WTC11 (cell line): ENCODE measurements at regions not wholly inside any gene's neighbourhood (a gene's known extent, or its start where the extent isn't known, plus 50 kb on each side); places are given as distances from the start of the nearest gene placed in this dataset.

Experiments used
- ATAC-seq: fragments of 200-7000 bp; cut with Tn5 transposase; 2 replicates; pipeline ENCODE4 v1.10.0; 2021; ENCODE audit warnings: mild to moderate bottlenecking, moderate library complexity
- CTCF ChIA-PET: fragments of 300-600 bp; sonication (Branson Sonifier 250); formaldehyde crosslinking; loops from one replicate; lab custom pipeline; 2021; ENCODE audit warnings: antibody characterized with exemption; lab: Charles Lee
- POLR2A ChIA-PET: fragments of 350-600 bp; sonication (Branson Sonifier 250); formaldehyde crosslinking; loops from one replicate; lab custom pipeline; 2021; ENCODE audit warnings: antibody characterized with exemption; lab: Charles Lee
- DNase-seq: peaks from one replicate; pipeline ENCODE4 v3.0.0; 2021; ENCODE audit warnings: low spot score
- H3K27ac Mint-ChIP-seq: 2 replicates; pipeline ENCODE4 v1.8.0; 2021; ENCODE audit warnings: mixed read lengths
- H3K27me3 Mint-ChIP-seq: 2 replicates; pipeline ENCODE4 v1.8.0; 2021; ENCODE audit warnings: low read depth, mild to moderate bottlenecking, moderate library complexity, mixed read lengths
- H3K36me3 Mint-ChIP-seq: 2 replicates; pipeline ENCODE4 v1.8.0; 2021; ENCODE audit warnings: mixed read lengths
- H3K4me1 Mint-ChIP-seq: 2 replicates; pipeline ENCODE4 v1.8.0; 2022; ENCODE audit warnings: mixed read lengths
- H3K4me3 Mint-ChIP-seq: 2 replicates; pipeline ENCODE4 v1.8.0; 2021; ENCODE audit warnings: mild to moderate bottlenecking, moderate library complexity, mixed read lengths
- H3K9me3 Mint-ChIP-seq: 2 replicates; pipeline ENCODE4 v1.8.0; 2021; ENCODE audit warnings: mixed read lengths
- CBFB ChIP-seq: sonication (generic); formaldehyde crosslinking; IDR thresholded peaks from 2 replicates; pipeline ENCODE4 v1.8.1; 2022; ENCODE audit warnings: mild to moderate bottlenecking, low read depth, missing genetic modification reagents
- CREB1 ChIP-seq: sonication (generic); formaldehyde crosslinking; IDR thresholded peaks from 2 replicates; pipeline ENCODE4 v1.8.0; 2023; ENCODE audit warnings: mild to moderate bottlenecking, missing genetic modification reagents
- GABPB1 ChIP-seq: sonication (generic); formaldehyde crosslinking; IDR thresholded peaks from 2 replicates; pipeline ENCODE4 v1.8.1; 2023; ENCODE audit warnings: mild to moderate bottlenecking, missing genetic modification reagents
- JUN ChIP-seq: sonication (generic); formaldehyde crosslinking; IDR thresholded peaks from 2 replicates; pipeline ENCODE4 v1.8.0; 2023; ENCODE audit warnings: mild to moderate bottlenecking, missing genetic modification reagents
- MAX ChIP-seq: sonication (generic); formaldehyde crosslinking; IDR thresholded peaks from 2 replicates; pipeline ENCODE4 v1.8.0; 2022; ENCODE audit warnings: mild to moderate bottlenecking, missing genetic modification reagents
- MYBL2 ChIP-seq: sonication (generic); formaldehyde crosslinking; IDR thresholded peaks from 2 replicates; pipeline ENCODE4 v1.8.1; 2023; ENCODE audit warnings: mild to moderate bottlenecking, moderate library complexity, missing genetic modification reagents
- SOX15 ChIP-seq: fragments of 250-450 bp; sonication (Bioruptor Pico); IDR thresholded peaks from 2 replicates; pipeline ENCODE4 v1.9.0; 2021; ENCODE audit warnings: mild to moderate bottlenecking
- SP1 ChIP-seq: sonication (generic); formaldehyde crosslinking; conservative IDR thresholded peaks from 2 replicates; pipeline ENCODE4 v1.8.1; 2022; ENCODE audit warnings: missing genetic modification reagents
- TCF7 ChIP-seq: sonication (generic); formaldehyde crosslinking; IDR thresholded peaks from 2 replicates; pipeline ENCODE4 v1.8.0; 2022; ENCODE audit warnings: mild to moderate bottlenecking, low read depth, missing genetic modification reagents, moderate library complexity
- ZNF138 ChIP-seq: sonication (generic); formaldehyde crosslinking; conservative IDR thresholded peaks from 2 replicates; pipeline ENCODE4 v1.8.1; 2022; ENCODE audit warnings: mild to moderate bottlenecking, moderate library complexity, missing genetic modification reagents
- ZNF281 ChIP-seq: sonication (generic); formaldehyde crosslinking; IDR thresholded peaks from 2 replicates; pipeline ENCODE4 v1.8.0; 2023; ENCODE audit warnings: mild to moderate bottlenecking, missing genetic modification reagents
- ZNF317 ChIP-seq: sonication (generic); formaldehyde crosslinking; IDR thresholded peaks from 2 replicates; pipeline ENCODE4 v1.8.1; 2023; ENCODE audit warnings: low read depth, mild to moderate bottlenecking, moderate library complexity, missing genetic modification reagents, borderline replicate concordance
- ZNF532 ChIP-seq: fragments of 250-450 bp; sonication (Bioruptor Pico); IDR thresholded peaks from 2 replicates; pipeline ENCODE4 v1.9.0; 2021; ENCODE audit warnings: mild to moderate bottlenecking, borderline replicate concordance
- ZNF671 ChIP-seq: fragments of 250-450 bp; sonication (Bioruptor Pico); IDR thresholded peaks from 2 replicates; pipeline ENCODE4 v1.8.0; 2021; ENCODE audit warnings: mild to moderate bottlenecking
- TF ChIP-seq, protein P1 (sequence below): sonication (generic); formaldehyde crosslinking; IDR thresholded peaks from 2 replicates; pipeline ENCODE4 v1.8.1; 2023; ENCODE audit warnings: mild to moderate bottlenecking, missing genetic modification reagents
- TF ChIP-seq, protein P2 (sequence below): fragments of 250-450 bp; sonication (Bioruptor Pico); IDR thresholded peaks from 2 replicates; pipeline ENCODE4 v1.9.0; 2021; ENCODE audit warnings: mild to moderate bottlenecking

- TF ChIP-seq, protein P1, sequence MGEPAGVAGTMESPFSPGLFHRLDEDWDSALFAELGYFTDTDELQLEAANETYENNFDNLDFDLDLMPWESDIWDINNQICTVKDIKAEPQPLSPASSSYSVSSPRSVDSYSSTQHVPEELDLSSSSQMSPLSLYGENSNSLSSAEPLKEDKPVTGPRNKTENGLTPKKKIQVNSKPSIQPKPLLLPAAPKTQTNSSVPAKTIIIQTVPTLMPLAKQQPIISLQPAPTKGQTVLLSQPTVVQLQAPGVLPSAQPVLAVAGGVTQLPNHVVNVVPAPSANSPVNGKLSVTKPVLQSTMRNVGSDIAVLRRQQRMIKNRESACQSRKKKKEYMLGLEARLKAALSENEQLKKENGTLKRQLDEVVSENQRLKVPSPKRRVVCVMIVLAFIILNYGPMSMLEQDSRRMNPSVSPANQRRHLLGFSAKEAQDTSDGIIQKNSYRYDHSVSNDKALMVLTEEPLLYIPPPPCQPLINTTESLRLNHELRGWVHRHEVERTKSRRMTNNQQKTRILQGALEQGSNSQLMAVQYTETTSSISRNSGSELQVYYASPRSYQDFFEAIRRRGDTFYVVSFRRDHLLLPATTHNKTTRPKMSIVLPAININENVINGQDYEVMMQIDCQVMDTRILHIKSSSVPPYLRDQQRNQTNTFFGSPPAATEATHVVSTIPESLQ (CRISPR knock-in tag) = no peak
- no peak for TF ChIP-seq MYBL2 (CRISPR knock-in tag)
- no peak for TF ChIP-seq ZNF671 (CRISPR knock-in tag)
- TF ChIP-seq ZNF138 (CRISPR knock-in tag) = no peak
- TF ChIP-seq ZNF532 (CRISPR knock-in tag) = no peak
- TF ChIP-seq ZNF317 (CRISPR knock-in tag) = no peak
- TF ChIP-seq GABPB1 (CRISPR knock-in tag) = no peak
- no peak for TF ChIP-seq JUN (CRISPR knock-in tag)
- no peak for TF ChIP-seq CBFB (CRISPR knock-in tag)
- TF ChIP-seq, protein P2, sequence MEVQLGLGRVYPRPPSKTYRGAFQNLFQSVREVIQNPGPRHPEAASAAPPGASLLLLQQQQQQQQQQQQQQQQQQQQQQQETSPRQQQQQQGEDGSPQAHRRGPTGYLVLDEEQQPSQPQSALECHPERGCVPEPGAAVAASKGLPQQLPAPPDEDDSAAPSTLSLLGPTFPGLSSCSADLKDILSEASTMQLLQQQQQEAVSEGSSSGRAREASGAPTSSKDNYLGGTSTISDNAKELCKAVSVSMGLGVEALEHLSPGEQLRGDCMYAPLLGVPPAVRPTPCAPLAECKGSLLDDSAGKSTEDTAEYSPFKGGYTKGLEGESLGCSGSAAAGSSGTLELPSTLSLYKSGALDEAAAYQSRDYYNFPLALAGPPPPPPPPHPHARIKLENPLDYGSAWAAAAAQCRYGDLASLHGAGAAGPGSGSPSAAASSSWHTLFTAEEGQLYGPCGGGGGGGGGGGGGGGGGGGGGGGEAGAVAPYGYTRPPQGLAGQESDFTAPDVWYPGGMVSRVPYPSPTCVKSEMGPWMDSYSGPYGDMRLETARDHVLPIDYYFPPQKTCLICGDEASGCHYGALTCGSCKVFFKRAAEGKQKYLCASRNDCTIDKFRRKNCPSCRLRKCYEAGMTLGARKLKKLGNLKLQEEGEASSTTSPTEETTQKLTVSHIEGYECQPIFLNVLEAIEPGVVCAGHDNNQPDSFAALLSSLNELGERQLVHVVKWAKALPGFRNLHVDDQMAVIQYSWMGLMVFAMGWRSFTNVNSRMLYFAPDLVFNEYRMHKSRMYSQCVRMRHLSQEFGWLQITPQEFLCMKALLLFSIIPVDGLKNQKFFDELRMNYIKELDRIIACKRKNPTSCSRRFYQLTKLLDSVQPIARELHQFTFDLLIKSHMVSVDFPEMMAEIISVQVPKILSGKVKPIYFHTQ (CRISPR knock-in tag) = no peak
- TF ChIP-seq SP1 = no peak
Observed at GRCh38 chr21:41570791-41571355, 62.9 kb upstream of the TMPRSS2 start (continued).

- no peak overlapping the region for H3K4me3 Mint-ChIP-seq
- no peaks in the 10 kb centered on the region; the same call in 1 of the 2 replicates for H3K27me3 Mint-ChIP-seq
- H3K9me3 Mint-ChIP-seq = peaks cover 29% of the 10 kb centered on the region
- H3K4me1 Mint-ChIP-seq = no peaks in the 10 kb centered on the region
- ATAC-seq (no peak), DNase-seq (no peak)
- peaks cover 11% of the 10 kb centered on the region for H3K36me3 Mint-ChIP-seq
- ChIA-PET POLR2A (no interaction called here), CTCF (interaction anchor here (0.9 kb wide), 1 partner anchor 248 kb away, joined by 3 read pairs; no protein-coding TSS in a partner anchor)
- H3K27ac Mint-ChIP-seq = no peak overlapping the region
- TF ChIP-seq MAX (CRISPR knock-in tag) (no peak), ZNF138 (CRISPR knock-in tag) (no peak), CBFB (CRISPR knock-in tag) (no peak), CREB1 (CRISPR knock-in tag) (no peak), ZNF532 (CRISPR knock-in tag) (no peak), ZNF281 (CRISPR knock-in tag) (no peak), SOX15 (CRISPR knock-in tag) (no peak), TCF7 (CRISPR knock-in tag) (no peak)
Observed at GRCh38 chr21:41568606-41569385, 60.8 kb upstream of the TMPRSS2 start.
